Liver (tissue), 8 donors: ENCODE measurements at regions not wholly inside any gene's neighbourhood (a gene's known extent, or its start where the extent isn't known, plus 50 kb on each side); places are given as distances from the start of the nearest gene placed in this dataset.

ENCODE experiments used
- DNase-seq: peaks from one replicate; pipeline ENCODE4 v3.0.0-alpha.2; 2017; ENCODE audit warnings: low spot score
- H3K27ac ChIP-seq, 2 donors: one replicate each; pipeline ENCODE4 v1.7.0; 2013; ENCODE audit warnings: inconsistent platforms in 2 of 2, low read length in 2 of 2, control low read depth in 1 of 2, low read depth in 1 of 2, mild to moderate bottlenecking in 1 of 2
- H3K27me3 ChIP-seq, 4 donors: one replicate each; pipeline versions ENCODE4 v1.6.1 to v1.7.0; 2013; ENCODE audit warnings: low read length in 3 of 4, inconsistent platforms in 1 of 4, mild to moderate bottlenecking in 1 of 4, moderate library complexity in 1 of 4; ENCODE audit not compliant: control insufficient read depth in 4 of 4, insufficient read depth in 4 of 4
- H3K36me3 ChIP-seq, 4 donors: one replicate each; pipeline versions ENCODE4 v1.6.1 to v1.7.0; 2013; ENCODE audit warnings: low read length in 3 of 4, mild to moderate bottlenecking in 3 of 4, low read depth in 1 of 4, moderate library complexity in 1 of 4; ENCODE audit not compliant: control insufficient read depth in 4 of 4, insufficient read depth in 3 of 4
- H3K4me1 ChIP-seq, 4 donors: one replicate each; pipeline versions ENCODE4 v1.6.1 to v1.7.0; 2013; ENCODE audit warnings: low read length in 3 of 4, mild to moderate bottlenecking in 3 of 4, moderate library complexity in 1 of 4; ENCODE audit not compliant: control insufficient read depth in 4 of 4, insufficient read depth in 4 of 4
- H3K4me3 ChIP-seq, 3 donors: one replicate each; pipeline versions ENCODE4 v1.6.1 to v1.7.0; 2013; ENCODE audit warnings: low read length in 3 of 3, control low read depth in 1 of 3, low read depth in 1 of 3, mild to moderate bottlenecking in 1 of 3
- H3K9ac ChIP-seq, 2 donors: one replicate each; pipeline ENCODE4 v1.7.0; 2013; ENCODE audit warnings: low read length in 2 of 2, mild to moderate bottlenecking in 2 of 2, moderate library complexity in 2 of 2, control low read depth in 1 of 2, low read depth in 1 of 2
- H3K9me3 ChIP-seq, 4 donors: one replicate each; pipeline versions ENCODE4 v1.6.1 to v1.7.0; 2013; ENCODE audit warnings: low read length in 3 of 4; ENCODE audit not compliant: control insufficient read depth in 4 of 4
- EGR1 ChIP-seq, 2 donors: IDR thresholded peaks; 2 replicates each; pipeline ENCODE4 v1.6.1; 2016 to 2018; ENCODE audit warnings: antibody characterized with exemption in 2 of 2, low read depth in 2 of 2
- FOXA2 ChIP-seq: IDR thresholded peaks from 2 replicates; pipeline ENCODE4 v1.6.1; 2016; ENCODE audit warnings: antibody characterized with exemption
- GABPA ChIP-seq, 2 donors: IDR thresholded peaks in 1 of 2; conservative IDR thresholded peaks in 1 of 2; 2 replicates each; pipeline ENCODE4 v1.6.1; 2016; ENCODE audit warnings: antibody characterized with exemption in 2 of 2, mild to moderate bottlenecking in 1 of 2, moderate library complexity in 1 of 2
- HNF4A ChIP-seq, 2 donors: conservative IDR thresholded peaks; 2 replicates each; pipeline ENCODE4 v1.6.1; 2016; ENCODE audit warnings: antibody characterized with exemption in 2 of 2, mild to moderate bottlenecking in 2 of 2
- HNF4G ChIP-seq: IDR thresholded peaks from 2 replicates; pipeline ENCODE4 v1.6.1; 2016; ENCODE audit warnings: antibody characterized with exemption
- NR2F2 ChIP-seq: IDR thresholded peaks from 2 replicates; pipeline ENCODE4 v1.6.1; 2016; ENCODE audit warnings: antibody characterized with exemption
- RAD21 ChIP-seq, 2 donors: IDR thresholded peaks; 2 replicates each; pipeline ENCODE4 v1.6.1; 2016; ENCODE audit warnings: antibody characterized with exemption in 2 of 2, mild to moderate bottlenecking in 2 of 2
- SP1 ChIP-seq: IDR thresholded peaks from 2 replicates; pipeline ENCODE4 v1.6.1; 2018; ENCODE audit warnings: antibody characterized with exemption, mild to moderate bottlenecking
- TAF1 ChIP-seq: conservative IDR thresholded peaks from 2 replicates; pipeline ENCODE4 v1.6.1; 2016; ENCODE audit warnings: antibody characterized with exemption, mild to moderate bottlenecking
- YY1 ChIP-seq: IDR thresholded peaks from 2 replicates; pipeline ENCODE4 v1.6.1; 2016; ENCODE audit warnings: antibody characterized with exemption, mild to moderate bottlenecking
- WGBS: extraction: QIAGEN DNeasy Blood & Tissue Kit; methylation state at CpG from one replicate; pipeline ENCODE4 v1.1.7; 2013; 5-methylcytosine and 5-hydroxymethylcytosine counted together
- TF ChIP-seq, protein P1 (sequence below): IDR thresholded peaks from 2 replicates; pipeline ENCODE4 v1.6.1; 2016; ENCODE audit warnings: antibody characterized with exemption
- TF ChIP-seq, protein P2 (sequence below): fragments of 150-350 bp; IDR thresholded peaks from 2 replicates; pipeline ENCODE4 v1.5.1; 2017; ENCODE audit warnings: improper control_type of control experiment, low read depth, low read length; ENCODE audit not compliant: missing input control
- TF ChIP-seq, protein P3 (sequence below): IDR thresholded peaks from 2 replicates; pipeline ENCODE4 v1.6.1; 2016; ENCODE audit warnings: antibody characterized with exemption
- TF ChIP-seq, protein P4 (sequence below): IDR thresholded peaks from 2 replicates; pipeline ENCODE4 v1.6.1; 2016; ENCODE audit warnings: antibody characterized with exemption, mild to moderate bottlenecking
- donor health status: healthy.
- donor health status: healthy.
- donor health status: healthy.
- donor health status: healthy.
- donor health status: healthy.

DNA sequence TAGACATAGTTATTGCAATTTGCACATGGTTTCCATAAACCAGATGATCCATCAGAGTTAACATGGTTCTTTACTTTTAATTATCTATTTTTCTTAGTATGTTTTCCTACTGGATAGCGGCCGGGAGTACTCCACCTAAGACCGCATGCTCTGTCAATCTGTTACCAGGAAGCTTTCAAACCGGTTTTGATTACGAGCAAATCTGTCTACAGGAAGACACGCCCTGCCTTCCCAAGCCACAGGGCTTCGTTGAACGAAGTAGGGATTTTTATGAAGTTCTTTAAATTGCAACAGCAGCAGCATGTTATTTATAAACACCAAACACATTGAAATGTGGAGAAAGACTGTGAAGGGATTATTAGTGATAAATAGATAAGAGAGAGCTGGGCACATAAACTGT, 283.3 kb upstream of the ROBO2 start (continued):
- TF ChIP-seq GABPA (IDR thresholded peaks at IDR 0.05 in 1 of 2, conservative IDR thresholded peaks at IDR 0.05 in 1 of 2), result no peak
- TF ChIP-seq, protein P1, sequence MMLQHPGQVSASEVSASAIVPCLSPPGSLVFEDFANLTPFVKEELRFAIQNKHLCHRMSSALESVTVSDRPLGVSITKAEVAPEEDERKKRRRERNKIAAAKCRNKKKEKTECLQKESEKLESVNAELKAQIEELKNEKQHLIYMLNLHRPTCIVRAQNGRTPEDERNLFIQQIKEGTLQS, result no peak

DNA sequence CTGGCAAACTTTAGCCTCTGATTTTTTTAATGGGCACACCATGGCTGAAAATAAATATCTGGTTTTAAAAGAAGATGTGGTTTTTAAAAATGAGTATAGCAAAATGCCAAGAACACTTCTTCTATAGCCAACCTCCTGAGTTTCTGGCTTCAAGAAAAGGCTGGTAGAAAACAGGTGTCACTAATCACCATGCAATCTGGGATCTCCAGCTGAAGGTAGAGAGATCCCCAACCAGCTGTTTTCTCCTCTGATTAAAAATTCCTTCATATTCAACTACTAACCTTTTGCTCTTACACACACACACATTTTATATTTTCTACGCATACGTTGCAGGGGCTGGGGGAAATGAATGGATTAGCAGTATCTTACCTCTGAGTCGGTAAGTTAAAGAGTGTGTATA, 279.6 kb upstream of the ROBO2 start:
- TF ChIP-seq HNF4A (conservative IDR thresholded peaks at IDR 0.05), result no peak
- no peak for TF ChIP-seq SP1
- no peak for TF ChIP-seq TAF1
- no peak for TF ChIP-seq NR2F2
- no peak for TF ChIP-seq YY1
- TF ChIP-seq RAD21 (IDR thresholded peaks at IDR 0.05), result no peak
- 94% methylated on average over 3 of the region's 3 CpGs for WGBS

DNA sequence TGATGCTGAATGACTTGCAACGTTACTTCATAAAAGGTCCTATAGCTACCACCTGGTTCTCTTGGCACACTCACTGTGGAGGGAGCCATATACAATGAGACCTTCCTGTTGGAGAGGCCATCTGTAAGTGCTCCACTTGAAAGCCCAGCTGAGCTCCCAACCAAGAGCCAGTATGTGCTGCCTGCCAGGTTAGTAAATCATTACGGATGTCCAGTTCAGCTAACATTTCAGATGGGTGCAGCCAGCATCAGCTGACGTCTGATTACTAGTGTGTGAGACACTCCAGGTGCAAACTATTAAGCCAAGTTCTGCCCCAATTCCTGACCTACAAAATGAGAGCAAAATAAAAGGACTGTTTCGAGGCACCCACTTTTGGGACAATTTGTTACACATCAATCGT, 274.4 kb upstream of the ROBO2 start:
- Histone ChIP-seq H3K9ac (no peak overlapping the region), H3K27ac (no peak overlapping the region), H3K27me3 (no peaks in the 10 kb centered on the region), H3K36me3 (no peaks in the 10 kb centered on the region), H3K9me3 (no peaks in the 10 kb centered on the region), H3K4me3 (no peak overlapping the region), H3K4me1 (no peaks in the 10 kb centered on the region)
- DNase-seq, result no peak
- TF ChIP-seq SP1 (no peak), YY1 (no peak), TAF1 (no peak), EGR1 (IDR thresholded peaks at IDR 0.05; ENCODE audit: low read depth in 2 of 2) (no peak), HNF4A (conservative IDR thresholded peaks at IDR 0.05) (no peak), FOXA2 (no peak), GABPA (IDR thresholded peaks at IDR 0.05 in 1 of 2, conservative IDR thresholded peaks at IDR 0.05 in 1 of 2) (no peak)
- TF ChIP-seq, protein P2, sequence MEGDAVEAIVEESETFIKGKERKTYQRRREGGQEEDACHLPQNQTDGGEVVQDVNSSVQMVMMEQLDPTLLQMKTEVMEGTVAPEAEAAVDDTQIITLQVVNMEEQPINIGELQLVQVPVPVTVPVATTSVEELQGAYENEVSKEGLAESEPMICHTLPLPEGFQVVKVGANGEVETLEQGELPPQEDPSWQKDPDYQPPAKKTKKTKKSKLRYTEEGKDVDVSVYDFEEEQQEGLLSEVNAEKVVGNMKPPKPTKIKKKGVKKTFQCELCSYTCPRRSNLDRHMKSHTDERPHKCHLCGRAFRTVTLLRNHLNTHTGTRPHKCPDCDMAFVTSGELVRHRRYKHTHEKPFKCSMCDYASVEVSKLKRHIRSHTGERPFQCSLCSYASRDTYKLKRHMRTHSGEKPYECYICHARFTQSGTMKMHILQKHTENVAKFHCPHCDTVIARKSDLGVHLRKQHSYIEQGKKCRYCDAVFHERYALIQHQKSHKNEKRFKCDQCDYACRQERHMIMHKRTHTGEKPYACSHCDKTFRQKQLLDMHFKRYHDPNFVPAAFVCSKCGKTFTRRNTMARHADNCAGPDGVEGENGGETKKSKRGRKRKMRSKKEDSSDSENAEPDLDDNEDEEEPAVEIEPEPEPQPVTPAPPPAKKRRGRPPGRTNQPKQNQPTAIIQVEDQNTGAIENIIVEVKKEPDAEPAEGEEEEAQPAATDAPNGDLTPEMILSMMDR, result no peak
- 71% methylated on average over 5 of the region's 5 CpGs for WGBS

More for the DNA sequence above, 279.6 kb upstream of the ROBO2 start:
- no peaks in the 10 kb centered on the region for H3K36me3 ChIP-seq
- no peak for DNase-seq
- H3K4me3 ChIP-seq, result no peak overlapping the region
- no peak overlapping the region for H3K27ac ChIP-seq
- H3K4me1 ChIP-seq, result no peaks in the 10 kb centered on the region
- no peak overlapping the region for H3K9ac ChIP-seq
- no peaks in the 10 kb centered on the region for H3K27me3 ChIP-seq
- no peaks in the 10 kb centered on the region for H3K9me3 ChIP-seq

DNA sequence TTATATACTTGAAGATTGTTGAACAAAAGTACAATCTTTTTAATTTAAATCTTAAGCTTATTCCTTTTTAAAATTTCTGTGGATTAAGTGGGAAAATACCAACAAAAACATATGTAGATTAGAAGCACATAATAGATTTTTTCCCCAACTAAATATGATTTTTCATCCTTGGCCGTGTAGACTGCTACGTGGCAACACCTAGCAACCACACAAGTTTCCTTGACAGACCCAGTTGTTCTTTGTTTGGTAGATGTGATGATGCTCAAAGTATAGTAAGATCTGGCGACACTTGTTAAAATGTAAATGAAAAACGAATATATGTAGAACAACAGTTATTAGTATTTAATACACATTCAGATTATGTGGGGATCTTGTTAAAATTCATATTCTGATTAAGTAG, 271.0 kb upstream of the ROBO2 start:
- no peak overlapping the region for H3K9ac ChIP-seq
- no peaks in the 10 kb centered on the region for H3K27me3 ChIP-seq
- H3K4me1 ChIP-seq, result no peaks in the 10 kb centered on the region
- H3K27ac ChIP-seq, result no peak overlapping the region
- H3K36me3 ChIP-seq, result no peaks in the 10 kb centered on the region
- H3K4me3 ChIP-seq, result no peak overlapping the region
- DNase-seq, result no peak
- TF ChIP-seq HNF4A (conservative IDR thresholded peaks at IDR 0.05) (no peak), HNF4G (no peak), SP1 (no peak), FOXA2 (no peak), NR2F2 (no peak), RAD21 (IDR thresholded peaks at IDR 0.05) (no peak), TAF1 (no peak), EGR1 (IDR thresholded peaks at IDR 0.05; ENCODE audit: low read depth in 2 of 2) (no peak), YY1 (no peak)
- TF ChIP-seq, protein P3, sequence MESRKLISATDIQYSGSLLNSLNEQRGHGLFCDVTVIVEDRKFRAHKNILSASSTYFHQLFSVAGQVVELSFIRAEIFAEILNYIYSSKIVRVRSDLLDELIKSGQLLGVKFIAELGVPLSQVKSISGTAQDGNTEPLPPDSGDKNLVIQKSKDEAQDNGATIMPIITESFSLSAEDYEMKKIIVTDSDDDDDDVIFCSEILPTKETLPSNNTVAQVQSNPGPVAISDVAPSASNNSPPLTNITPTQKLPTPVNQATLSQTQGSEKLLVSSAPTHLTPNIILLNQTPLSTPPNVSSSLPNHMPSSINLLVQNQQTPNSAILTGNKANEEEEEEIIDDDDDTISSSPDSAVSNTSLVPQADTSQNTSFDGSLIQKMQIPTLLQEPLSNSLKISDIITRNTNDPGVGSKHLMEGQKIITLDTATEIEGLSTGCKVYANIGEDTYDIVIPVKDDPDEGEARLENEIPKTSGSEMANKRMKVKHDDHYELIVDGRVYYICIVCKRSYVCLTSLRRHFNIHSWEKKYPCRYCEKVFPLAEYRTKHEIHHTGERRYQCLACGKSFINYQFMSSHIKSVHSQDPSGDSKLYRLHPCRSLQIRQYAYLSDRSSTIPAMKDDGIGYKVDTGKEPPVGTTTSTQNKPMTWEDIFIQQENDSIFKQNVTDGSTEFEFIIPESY, result no peak
- TF ChIP-seq, protein P4, sequence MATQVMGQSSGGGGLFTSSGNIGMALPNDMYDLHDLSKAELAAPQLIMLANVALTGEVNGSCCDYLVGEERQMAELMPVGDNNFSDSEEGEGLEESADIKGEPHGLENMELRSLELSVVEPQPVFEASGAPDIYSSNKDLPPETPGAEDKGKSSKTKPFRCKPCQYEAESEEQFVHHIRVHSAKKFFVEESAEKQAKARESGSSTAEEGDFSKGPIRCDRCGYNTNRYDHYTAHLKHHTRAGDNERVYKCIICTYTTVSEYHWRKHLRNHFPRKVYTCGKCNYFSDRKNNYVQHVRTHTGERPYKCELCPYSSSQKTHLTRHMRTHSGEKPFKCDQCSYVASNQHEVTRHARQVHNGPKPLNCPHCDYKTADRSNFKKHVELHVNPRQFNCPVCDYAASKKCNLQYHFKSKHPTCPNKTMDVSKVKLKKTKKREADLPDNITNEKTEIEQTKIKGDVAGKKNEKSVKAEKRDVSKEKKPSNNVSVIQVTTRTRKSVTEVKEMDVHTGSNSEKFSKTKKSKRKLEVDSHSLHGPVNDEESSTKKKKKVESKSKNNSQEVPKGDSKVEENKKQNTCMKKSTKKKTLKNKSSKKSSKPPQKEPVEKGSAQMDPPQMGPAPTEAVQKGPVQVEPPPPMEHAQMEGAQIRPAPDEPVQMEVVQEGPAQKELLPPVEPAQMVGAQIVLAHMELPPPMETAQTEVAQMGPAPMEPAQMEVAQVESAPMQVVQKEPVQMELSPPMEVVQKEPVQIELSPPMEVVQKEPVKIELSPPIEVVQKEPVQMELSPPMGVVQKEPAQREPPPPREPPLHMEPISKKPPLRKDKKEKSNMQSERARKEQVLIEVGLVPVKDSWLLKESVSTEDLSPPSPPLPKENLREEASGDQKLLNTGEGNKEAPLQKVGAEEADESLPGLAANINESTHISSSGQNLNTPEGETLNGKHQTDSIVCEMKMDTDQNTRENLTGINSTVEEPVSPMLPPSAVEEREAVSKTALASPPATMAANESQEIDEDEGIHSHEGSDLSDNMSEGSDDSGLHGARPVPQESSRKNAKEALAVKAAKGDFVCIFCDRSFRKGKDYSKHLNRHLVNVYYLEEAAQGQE, result no peak
- no peaks in the 10 kb centered on the region for H3K9me3 ChIP-seq
- 90% methylated on average over 4 of the region's 4 CpGs for WGBS
